ENCODE measurements at regions not wholly inside any gene's neighbourhood (a gene's known extent, or its start where the extent isn't known, plus 50 kb on each side); places are given as distances from the start of the nearest gene placed in this dataset.

DNA sequence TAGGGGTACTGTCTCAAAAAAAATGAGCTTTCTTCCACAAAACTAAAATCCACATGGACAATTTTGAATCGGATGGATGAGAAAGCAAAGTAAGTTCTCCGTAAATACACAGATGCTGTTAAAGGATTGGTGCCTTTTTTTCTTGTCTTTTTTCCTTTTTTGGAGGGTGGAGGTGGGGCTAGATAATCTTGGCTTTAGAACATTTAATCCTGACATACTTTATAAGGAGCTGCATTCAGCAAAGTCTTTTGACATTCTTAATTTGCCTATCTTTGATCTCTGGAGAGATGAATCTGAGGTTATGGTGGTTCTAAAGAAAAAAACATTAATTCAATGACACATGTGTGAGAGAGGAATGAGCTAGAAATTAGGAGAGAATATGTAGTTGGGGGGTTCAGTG, 312.3 kb upstream of the KCNJ16 start:
- H3K23ac ChIP-seq (ENCODE audit: low read length) = no peak overlapping the region
- H4K91ac ChIP-seq (ENCODE audit: low read depth, low read length) = no peak overlapping the region
- peaks cover 4 to 5% of the 10 kb centered on the region in 2 experiments for H3K4me1 ChIP-seq (ENCODE audit: control insufficient read depth in 1 of 2, insufficient read depth in 2 of 2, low read length in 2 of 2)
- H3K27ac ChIP-seq (ENCODE audit: low read depth, low read length) = peak overlapping the region; percentile 67
- no peak for DNase-seq
- no peak overlapping the region for H2BK120ac ChIP-seq (ENCODE audit: insufficient read depth, low read length, poor library complexity)
- H3K18ac ChIP-seq (ENCODE audit: low read length) = no peak overlapping the region
- H4K12ac ChIP-seq (ENCODE audit: low read depth, low read length) = no peak overlapping the region
- H2BK5ac ChIP-seq (ENCODE audit: low read depth, low read length, poor library complexity) = peak overlapping the region; percentile 68
- H3K9ac ChIP-seq (ENCODE audit: low read length) = no peak overlapping the region
- no peaks in the 10 kb centered on the region for H3K79me1 ChIP-seq (ENCODE audit: low read length)
- whole genome bisulfite sequencing (ENCODE audit: extremely low coverage, insufficient coverage, insufficient read length) = no CpG with 5 or more reads among the region's 2 CpGs
- no peak overlapping the region for H2AK5ac ChIP-seq (ENCODE audit: low read length)
- H3K79me2 ChIP-seq (ENCODE audit: control insufficient read depth, insufficient read depth, low read length, poor library complexity) = no peaks in the 10 kb centered on the region
- no peak overlapping the region for H3K4ac ChIP-seq (ENCODE audit: low read depth, low read length)
- H4K8ac ChIP-seq (ENCODE audit: low read depth, low read length) = no peak overlapping the region
- H2AFZ ChIP-seq (ENCODE audit: insufficient read depth, low read length, poor library complexity) = no peak overlapping the region
- no peaks in the 10 kb centered on the region for H3K9me3 ChIP-seq (ENCODE audit: insufficient read depth, low read depth, low read length)
- H3K36me3 ChIP-seq (ENCODE audit: control insufficient read depth in 1 of 2, insufficient read depth in 2 of 2, low read length in 2 of 2) = no peaks in the 10 kb centered on the region
- H3K4me3 ChIP-seq (ENCODE audit: low read depth, low read length) = no peak overlapping the region
- no peaks in the 10 kb centered on the region for H3K27me3 ChIP-seq (ENCODE audit: insufficient read depth, low read length)
- no peak overlapping the region for H3K4me2 ChIP-seq (ENCODE audit: low read length)
- no peak overlapping the region for H3K14ac ChIP-seq (ENCODE audit: low read length)
- peak overlapping the region; percentile 80 for H2BK12ac ChIP-seq (ENCODE audit: low read length)

DNA sequence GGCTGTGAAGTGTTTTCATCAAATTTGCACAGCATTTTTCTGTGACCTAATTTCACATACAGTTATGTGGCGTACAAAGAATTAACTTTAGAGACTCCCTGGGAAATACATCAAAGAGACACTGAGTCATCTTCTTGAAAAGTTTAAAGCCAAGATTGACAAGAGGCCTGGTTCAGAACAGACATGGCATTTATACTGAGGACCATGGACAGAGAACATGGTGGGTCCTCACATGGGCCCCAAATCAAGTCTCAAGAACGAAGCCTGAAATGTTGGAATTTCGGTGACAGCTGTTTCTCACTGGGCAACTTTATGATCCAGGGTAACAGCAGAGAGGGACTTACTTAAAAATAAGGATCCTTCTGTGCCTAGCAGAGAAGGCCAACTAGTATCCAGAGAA, 311.5 kb upstream of the KCNJ16 start:
- WGBS (ENCODE audit: extremely low coverage, insufficient coverage, insufficient read length) = no CpG with 5 or more reads among the region's 3 CpGs
- Histone ChIP-seq H3K27me3 (ENCODE audit: insufficient read depth, low read length) (no peaks in the 10 kb centered on the region), H3K36me3 (ENCODE audit: control insufficient read depth in 1 of 2, insufficient read depth in 2 of 2, low read length in 2 of 2) (no peaks in the 10 kb centered on the region), H2AFZ (ENCODE audit: insufficient read depth, low read length, poor library complexity) (no peak overlapping the region), H3K4me2 (ENCODE audit: low read length) (no peak overlapping the region), H3K9ac (ENCODE audit: low read length) (no peak overlapping the region), H3K9me3 (ENCODE audit: insufficient read depth, low read depth, low read length) (no peaks in the 10 kb centered on the region), H3K4ac (ENCODE audit: low read depth, low read length) (no peak overlapping the region), H3K79me2 (ENCODE audit: control insufficient read depth, insufficient read depth, low read length, poor library complexity) (no peaks in the 10 kb centered on the region), H3K79me1 (ENCODE audit: low read length) (no peaks in the 10 kb centered on the region), H3K14ac (ENCODE audit: low read length) (no peak overlapping the region), H4K8ac (ENCODE audit: low read depth, low read length) (no peak overlapping the region), H2BK12ac (ENCODE audit: low read length) (no peak overlapping the region), H4K91ac (ENCODE audit: low read depth, low read length) (no peak overlapping the region), H3K27ac (ENCODE audit: low read depth, low read length) (no peak overlapping the region), H3K18ac (ENCODE audit: low read length) (no peak overlapping the region), H2BK5ac (ENCODE audit: low read depth, low read length, poor library complexity) (no peak overlapping the region), H3K4me1 (ENCODE audit: control insufficient read depth in 1 of 2, insufficient read depth in 2 of 2, low read length in 2 of 2) (peaks cover 4 to 5% of the 10 kb centered on the region in 2 experiments), H2AK5ac (ENCODE audit: low read length) (no peak overlapping the region), H3K23ac (ENCODE audit: low read length) (no peak overlapping the region), H4K12ac (ENCODE audit: low read depth, low read length) (no peak overlapping the region), H3K4me3 (ENCODE audit: low read depth, low read length) (no peak overlapping the region), H2BK120ac (ENCODE audit: insufficient read depth, low read length, poor library complexity) (no peak overlapping the region)
- DNase-seq = peak; percentile 5 to 49

DNA sequence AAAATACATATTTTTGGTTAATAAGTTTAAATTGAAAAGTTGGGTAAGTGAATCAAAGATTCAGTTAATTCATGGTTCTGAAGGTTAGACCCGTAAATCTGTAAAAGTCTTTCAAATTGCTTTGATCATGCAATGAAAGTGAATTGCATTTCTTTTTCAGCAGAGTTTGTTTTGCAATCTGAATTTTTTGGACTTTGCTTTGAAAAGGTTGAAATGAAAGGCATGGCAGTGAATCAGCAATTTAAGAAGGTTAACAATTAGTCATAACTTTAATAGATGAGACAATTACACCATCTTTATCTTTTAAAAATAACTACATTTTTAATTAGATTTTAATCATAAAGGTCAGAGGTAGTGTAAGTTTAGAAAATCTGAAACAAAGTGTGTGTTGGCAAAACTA, 310.9 kb upstream of the KCNJ16 start:
- no peaks in the 10 kb centered on the region for H3K27me3 ChIP-seq (ENCODE audit: insufficient read depth, low read length)
- no peak overlapping the region for H4K8ac ChIP-seq (ENCODE audit: low read depth, low read length)
- H2BK12ac ChIP-seq (ENCODE audit: low read length) = no peak overlapping the region
- no peak overlapping the region for H3K4ac ChIP-seq (ENCODE audit: low read depth, low read length)
- no peak overlapping the region for H2BK5ac ChIP-seq (ENCODE audit: low read depth, low read length, poor library complexity)
- H3K9me3 ChIP-seq (ENCODE audit: insufficient read depth, low read depth, low read length) = no peaks in the 10 kb centered on the region
- no peak overlapping the region for H2BK120ac ChIP-seq (ENCODE audit: insufficient read depth, low read length, poor library complexity)
- H4K12ac ChIP-seq (ENCODE audit: low read depth, low read length) = no peak overlapping the region
- no peaks in the 10 kb centered on the region for H3K79me2 ChIP-seq (ENCODE audit: control insufficient read depth, insufficient read depth, low read length, poor library complexity)
- no peaks in the 10 kb centered on the region for H3K36me3 ChIP-seq (ENCODE audit: control insufficient read depth in 1 of 2, insufficient read depth in 2 of 2, low read length in 2 of 2)
- no peak overlapping the region for H3K4me2 ChIP-seq (ENCODE audit: low read length)
- H3K23ac ChIP-seq (ENCODE audit: low read length) = no peak overlapping the region
- WGBS (ENCODE audit: extremely low coverage, insufficient coverage, insufficient read length) = no CpG with 5 or more reads among the region's 1 CpG
- no peak overlapping the region for H3K14ac ChIP-seq (ENCODE audit: low read length)
- no peak overlapping the region for H2AFZ ChIP-seq (ENCODE audit: insufficient read depth, low read length, poor library complexity)
- H3K27ac ChIP-seq (ENCODE audit: low read depth, low read length) = no peak overlapping the region
- H3K18ac ChIP-seq (ENCODE audit: low read length) = no peak overlapping the region
- H3K4me3 ChIP-seq (ENCODE audit: low read depth, low read length) = no peak overlapping the region
- DNase-seq = peak in 1 of 2 donors; percentile 65
- peaks cover 4 to 5% of the 10 kb centered on the region in 2 experiments for H3K4me1 ChIP-seq (ENCODE audit: control insufficient read depth in 1 of 2, insufficient read depth in 2 of 2, low read length in 2 of 2)
- no peak overlapping the region for H3K9ac ChIP-seq (ENCODE audit: low read length)
- H2AK5ac ChIP-seq (ENCODE audit: low read length) = no peak overlapping the region
- no peak overlapping the region for H4K91ac ChIP-seq (ENCODE audit: low read depth, low read length)
- no peaks in the 10 kb centered on the region for H3K79me1 ChIP-seq (ENCODE audit: low read length)

DNA sequence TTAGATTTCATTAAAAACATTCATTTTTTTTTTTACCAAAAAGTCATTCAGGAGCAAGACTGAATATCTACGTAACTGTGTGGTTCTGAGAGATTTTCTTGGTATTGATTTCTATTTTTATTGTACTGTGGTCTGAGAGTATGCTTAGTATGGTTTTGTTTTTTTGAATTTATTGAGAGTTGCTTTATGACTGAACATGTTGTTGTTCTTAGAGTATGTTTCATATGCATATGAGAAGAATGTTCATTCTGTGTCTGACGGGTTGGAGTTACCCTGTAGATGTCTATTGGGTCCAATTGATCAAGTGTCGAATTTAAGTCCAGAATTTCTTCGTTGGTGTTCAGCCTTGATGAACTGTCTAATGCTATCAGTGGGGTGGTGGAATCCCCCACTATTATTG, 306.0 kb upstream of the KCNJ16 start:
- H2AFZ ChIP-seq (ENCODE audit: insufficient read depth, low read length, poor library complexity) = no peak overlapping the region
- H4K12ac ChIP-seq (ENCODE audit: low read depth, low read length) = no peak overlapping the region
- H3K27me3 ChIP-seq (ENCODE audit: insufficient read depth, low read length) = no peaks in the 10 kb centered on the region
- H3K79me1 ChIP-seq (ENCODE audit: low read length) = no peaks in the 10 kb centered on the region
- no peak overlapping the region for H2BK120ac ChIP-seq (ENCODE audit: insufficient read depth, low read length, poor library complexity)
- H3K14ac ChIP-seq (ENCODE audit: low read length) = no peak overlapping the region
- no peak overlapping the region for H2BK12ac ChIP-seq (ENCODE audit: low read length)
- no peaks in the 10 kb centered on the region for H3K9me3 ChIP-seq (ENCODE audit: insufficient read depth, low read depth, low read length)
- H3K27ac ChIP-seq (ENCODE audit: low read depth, low read length) = no peak overlapping the region
- H2BK5ac ChIP-seq (ENCODE audit: low read depth, low read length, poor library complexity) = no peak overlapping the region
- H3K4me1 ChIP-seq (ENCODE audit: control insufficient read depth in 1 of 2, insufficient read depth in 2 of 2, low read length in 2 of 2) = no peaks in the 10 kb centered on the region
- no peak overlapping the region for H4K91ac ChIP-seq (ENCODE audit: low read depth, low read length)
- H3K4me2 ChIP-seq (ENCODE audit: low read length) = no peak overlapping the region
- no peaks in the 10 kb centered on the region for H3K79me2 ChIP-seq (ENCODE audit: control insufficient read depth, insufficient read depth, low read length, poor library complexity)
- H3K23ac ChIP-seq (ENCODE audit: low read length) = no peak overlapping the region
- DNase-seq = no peak
- no peak overlapping the region for H3K4me3 ChIP-seq (ENCODE audit: low read depth, low read length)
- WGBS (ENCODE audit: extremely low coverage, insufficient coverage, insufficient read length) = no CpG with 5 or more reads among the region's 4 CpGs
- H2AK5ac ChIP-seq (ENCODE audit: low read length) = no peak overlapping the region
- no peak overlapping the region for H3K9ac ChIP-seq (ENCODE audit: low read length)
- H3K36me3 ChIP-seq (ENCODE audit: control insufficient read depth in 1 of 2, insufficient read depth in 2 of 2, low read length in 2 of 2) = no peaks in the 10 kb centered on the region
- H3K4ac ChIP-seq (ENCODE audit: low read depth, low read length) = no peak overlapping the region
- no peak overlapping the region for H3K18ac ChIP-seq (ENCODE audit: low read length)
- no peak overlapping the region for H4K8ac ChIP-seq (ENCODE audit: low read depth, low read length)
